ENCODE measurements at regions not wholly inside any gene's neighbourhood (a gene's known extent, or its start where the extent isn't known, plus 50 kb on each side); places are given as distances from the start of the nearest gene placed in this dataset.

DNA sequence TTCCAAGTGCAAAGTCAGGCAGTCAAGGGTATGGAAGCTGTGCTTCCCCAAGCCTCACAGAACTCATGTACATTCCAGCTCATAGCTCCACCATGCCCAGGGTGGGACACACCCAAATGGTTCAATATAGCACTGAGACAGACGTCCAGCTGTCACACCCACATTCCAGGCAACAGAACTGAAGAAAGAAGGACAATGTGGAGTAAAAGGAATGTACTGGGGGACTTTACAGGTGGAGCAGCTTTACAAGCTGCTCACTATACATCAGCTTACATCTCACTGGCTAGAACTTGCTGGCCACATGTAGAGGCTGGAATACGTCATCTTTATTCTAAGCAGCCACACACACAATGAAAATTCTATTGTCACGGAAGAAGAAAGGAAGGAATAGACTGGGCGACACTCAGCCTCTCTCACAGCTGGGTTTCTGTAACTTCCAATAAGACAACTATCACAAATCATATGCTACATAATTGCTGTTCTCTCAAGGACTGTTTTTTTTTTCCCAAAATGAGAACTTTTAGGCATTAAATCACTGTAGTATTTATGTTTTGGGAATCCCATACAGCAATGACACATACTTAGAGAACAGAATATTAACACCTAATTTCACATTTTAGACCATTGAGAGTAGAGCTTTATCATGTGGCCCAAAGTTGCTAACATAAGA lies 86.1 kb downstream of the KLF12 start:
- H2BK15ac ChIP-seq (ENCODE audit: low read depth, low read length): no peak overlapping the region
- H3K18ac ChIP-seq (ENCODE audit: low read depth, low read length): no peak overlapping the region; the same call in 1 of the 2 replicates
- no peak overlapping the region for H3K23ac ChIP-seq (ENCODE audit: low read depth, low read length)
- H3K4me2 ChIP-seq (ENCODE audit: low read depth, low read length): peak overlapping the region; percentile 44
- peaks cover 22% of the 10 kb centered on the region; the same call in 1 of the 2 replicates for H4K20me1 ChIP-seq (ENCODE audit: insufficient read depth, low read length)
- POLR2A ChIA-PET (ENCODE audit: unreplicated experiment): no interaction called here
- BruUV-seq (replicated peaks): no TSS peak
- CTCF ChIA-PET: interaction anchor here (0.6 to 1.1 kb wide), 3 partner anchors 14 to 1834 kb away, joined by 3 to 4 read pairs (median 3); no protein-coding TSS in a partner anchor
- no peak overlapping the region for H2AFZ ChIP-seq (replicated peaks; ENCODE audit: low read length, poor library complexity)
- in situ Hi-C loops (cut with MboI; ENCODE audit: low sequenced_read_pairs) (no loop called here), intact Hi-C loops (cut with micrococcal nuclease) (loop anchor here (2.0 to 10.0 kb wide), 4 partner anchors 15 to 193 kb away; partner anchors contain the start of gene KLF12), dilution Hi-C loops (cut with HindIII; ENCODE audit: low sequenced_read_pairs, unreplicated experiment) (no loop called here)
- WGBS, 2 experiments (ENCODE audit: extremely low coverage in 2 of 2, insufficient read length in 1 of 2): no CpG with 5 or more reads among the region's 4 CpGs
- no peak overlapping the region for H3K9ac ChIP-seq (ENCODE audit: low read depth, low read length)
- no peak overlapping the region for H2AK5ac ChIP-seq (ENCODE audit: low read depth, low read length)
- no peaks in the 10 kb centered on the region for H3K9me3 ChIP-seq (ENCODE audit: control insufficient read depth, insufficient read depth, low read length)
- no peak overlapping the region for H4K8ac ChIP-seq (ENCODE audit: low read depth in 2 of 2, low read length in 2 of 2)
- H2BK20ac ChIP-seq (ENCODE audit: low read depth, low read length): no peak overlapping the region
- 0 out of 2 replicates have a peak overlapping the region, but pooled peaks have one; percentile 30 for H4K5ac ChIP-seq (ENCODE audit: low read depth, low read length)
- H2BK120ac ChIP-seq (ENCODE audit: low read depth, low read length): no peak overlapping the region
- no peak overlapping the region; the same call in 1 of the 2 replicates for H3K4ac ChIP-seq (ENCODE audit: low read depth, low read length)
- no peaks in the 10 kb centered on the region for H3K27me3 ChIP-seq (ENCODE audit: control insufficient read depth, insufficient read depth, low read length)
- H3K27ac ChIP-seq (ENCODE audit: insufficient read depth, low read length): no peak overlapping the region
- H3K4me1 ChIP-seq (ENCODE audit: control insufficient read depth, insufficient read depth, low read length): peaks cover 12% of the 10 kb centered on the region
- H3K36me3 ChIP-seq (ENCODE audit: control insufficient read depth, insufficient read depth, low read length): no peaks in the 10 kb centered on the region; the same call in 1 of the 2 replicates
- no peak for DNase-seq
- TF ChIP-seq SMC3 (IDR thresholded peaks at IDR 0.05; ENCODE audit: low read depth, low read length): no peak
- no peak for TF ChIP-seq FOS (IDR thresholded peaks at IDR 0.05; ENCODE audit: low read depth, low read length)
- no peak overlapping the region for H3K14ac ChIP-seq (replicated peaks; ENCODE audit: low read depth, low read length)
- peaks cover 6% of the 10 kb centered on the region for H3K9me1 ChIP-seq (ENCODE audit: insufficient read depth, low read length)
- no peak overlapping the region for H3K4me3 ChIP-seq (ENCODE audit: insufficient read depth, low read depth, low read length)
- H2BK5ac ChIP-seq (ENCODE audit: low read depth, low read length, poor library complexity, severe bottlenecking): no peak overlapping the region
- H2AK9ac ChIP-seq (replicated peaks; ENCODE audit: low read depth, low read length, poor library complexity): no peak overlapping the region
- no peak overlapping the region for H3K56ac ChIP-seq (ENCODE audit: extremely low read depth, insufficient read depth, low read length)
- H4K91ac ChIP-seq (ENCODE audit: insufficient read depth, low read depth, low read length): no peak overlapping the region
- peak; percentile 71 for ATAC-seq (ENCODE audit: low read depth)
- H3K79me1 ChIP-seq (ENCODE audit: low read depth in 1 of 2, low read length in 2 of 2): peaks cover 43 to 62% of the 10 kb centered on the region in 2 experiments
